ENCODE measurements at regions not wholly inside any gene's neighbourhood (a gene's known extent, or its start where the extent isn't known, plus 50 kb on each side); places are given as distances from the start of the nearest gene placed in this dataset.

- TF ChIP-seq RARB (CRISPR knock-in tag; IDR thresholded peaks at IDR 0.05) (no peak), ZC3H10 (CRISPR knock-in tag; IDR thresholded peaks at IDR 0.05) (no peak), TOX (CRISPR knock-in tag; IDR thresholded peaks at IDR 0.05; ENCODE audit: borderline replicate concordance) (no peak), CREB5 (CRISPR knock-in tag; IDR thresholded peaks at IDR 0.05; ENCODE audit: low read depth) (no peak), POU6F1 (CRISPR knock-in tag; IDR thresholded peaks at IDR 0.05; ENCODE audit: borderline replicate concordance, low read depth) (no peak)
Measured at GRCh38 chr13:50214514-50214913, 199.3 kb downstream of the KCNRG start.

All from SK-N-SH treated with all-trans-retinoic acid at 6 μM for 48 hours (cell line).